ENCODE measurements at regions not wholly inside any gene's neighbourhood (a gene's known extent, or its start where the extent isn't known, plus 50 kb on each side); places are given as distances from the start of the nearest gene placed in this dataset.

DNA sequence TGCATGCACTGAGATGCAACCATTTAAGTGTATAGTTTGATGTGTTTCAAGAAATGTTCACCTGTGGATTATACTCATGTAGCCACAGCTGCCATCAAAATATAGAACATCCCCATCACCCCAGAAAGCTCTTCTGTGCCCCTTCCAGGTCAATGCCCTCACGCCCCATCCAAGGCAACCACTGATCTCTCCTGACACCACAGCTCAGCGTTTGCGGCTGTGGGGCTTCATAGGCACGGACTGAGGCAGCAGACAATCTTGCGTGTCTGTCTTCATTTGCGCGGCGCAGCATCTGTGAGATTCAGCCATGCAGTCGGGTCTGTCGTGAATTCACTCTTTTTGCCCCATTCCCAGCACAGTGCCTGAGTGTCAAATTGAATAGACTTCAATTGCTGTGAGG, 153.8 kb upstream of the UQCRFS1 start:
- no peak for DNase-seq (ENCODE audit: low read depth)
- TF ChIP-seq, protein P1, sequence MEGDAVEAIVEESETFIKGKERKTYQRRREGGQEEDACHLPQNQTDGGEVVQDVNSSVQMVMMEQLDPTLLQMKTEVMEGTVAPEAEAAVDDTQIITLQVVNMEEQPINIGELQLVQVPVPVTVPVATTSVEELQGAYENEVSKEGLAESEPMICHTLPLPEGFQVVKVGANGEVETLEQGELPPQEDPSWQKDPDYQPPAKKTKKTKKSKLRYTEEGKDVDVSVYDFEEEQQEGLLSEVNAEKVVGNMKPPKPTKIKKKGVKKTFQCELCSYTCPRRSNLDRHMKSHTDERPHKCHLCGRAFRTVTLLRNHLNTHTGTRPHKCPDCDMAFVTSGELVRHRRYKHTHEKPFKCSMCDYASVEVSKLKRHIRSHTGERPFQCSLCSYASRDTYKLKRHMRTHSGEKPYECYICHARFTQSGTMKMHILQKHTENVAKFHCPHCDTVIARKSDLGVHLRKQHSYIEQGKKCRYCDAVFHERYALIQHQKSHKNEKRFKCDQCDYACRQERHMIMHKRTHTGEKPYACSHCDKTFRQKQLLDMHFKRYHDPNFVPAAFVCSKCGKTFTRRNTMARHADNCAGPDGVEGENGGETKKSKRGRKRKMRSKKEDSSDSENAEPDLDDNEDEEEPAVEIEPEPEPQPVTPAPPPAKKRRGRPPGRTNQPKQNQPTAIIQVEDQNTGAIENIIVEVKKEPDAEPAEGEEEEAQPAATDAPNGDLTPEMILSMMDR (IDR thresholded peaks at IDR 0.05; ENCODE audit: low read depth, low read length, missing control alignments) = no peak

DNA sequence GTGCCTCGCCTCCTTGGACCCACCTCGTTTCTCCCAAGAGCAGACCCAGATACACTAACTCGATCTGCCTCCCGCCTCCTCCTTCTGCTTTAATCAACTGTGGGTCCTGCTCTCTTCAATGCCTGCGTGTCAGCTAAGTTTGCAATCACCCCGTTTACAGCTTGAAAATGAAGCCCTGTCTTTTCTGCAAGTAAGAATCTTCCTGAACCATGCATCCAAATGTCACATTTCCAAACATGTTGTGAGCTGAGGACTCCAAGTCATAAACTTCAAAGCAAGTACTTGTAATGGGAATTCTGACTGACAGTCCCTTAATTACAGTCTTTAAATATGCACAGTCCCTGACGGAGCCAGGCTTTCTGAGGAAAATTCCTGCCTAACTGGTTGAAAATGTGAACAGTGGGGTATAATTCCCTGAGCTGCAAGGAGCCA, 154.9 kb upstream of the UQCRFS1 start:
- no peak for DNase-seq (ENCODE audit: low read depth)
- TF ChIP-seq, protein P1 (IDR thresholded peaks at IDR 0.05; ENCODE audit: low read depth, low read length, missing control alignments) = no peak
- H3K4me3 ChIP-seq (ENCODE audit: low read depth, low read length) = no peak overlapping the region

More for the DNA sequence above, 153.8 kb upstream of the UQCRFS1 start:
- H3K4me3 ChIP-seq (ENCODE audit: low read depth, low read length) = no peak overlapping the region

DNA sequence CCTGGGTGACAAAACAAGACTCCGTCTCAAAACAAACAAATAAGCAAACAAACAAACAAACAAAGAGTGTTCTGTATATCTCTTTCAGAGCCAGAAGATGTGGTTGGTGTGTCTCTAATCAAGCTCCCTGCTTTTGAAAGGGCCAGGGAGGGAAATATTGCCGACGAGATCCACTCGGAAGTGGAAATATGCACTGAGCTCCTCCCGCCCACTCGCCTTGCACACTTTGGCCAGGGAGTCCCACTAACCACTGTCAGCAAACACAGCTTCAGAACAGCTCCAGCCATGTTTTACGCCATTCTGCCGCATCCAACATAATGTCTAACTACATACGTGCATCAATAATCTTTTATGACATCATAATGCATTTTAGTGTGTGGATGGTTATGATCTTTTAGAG, 155.5 kb upstream of the VSTM2B start:
- H3K4me3 ChIP-seq (ENCODE audit: low read depth, low read length) = no peak overlapping the region
- no peak for DNase-seq (ENCODE audit: low read depth)
- TF ChIP-seq, protein P1 (IDR thresholded peaks at IDR 0.05; ENCODE audit: low read depth, low read length, missing control alignments) = no peak

DNA sequence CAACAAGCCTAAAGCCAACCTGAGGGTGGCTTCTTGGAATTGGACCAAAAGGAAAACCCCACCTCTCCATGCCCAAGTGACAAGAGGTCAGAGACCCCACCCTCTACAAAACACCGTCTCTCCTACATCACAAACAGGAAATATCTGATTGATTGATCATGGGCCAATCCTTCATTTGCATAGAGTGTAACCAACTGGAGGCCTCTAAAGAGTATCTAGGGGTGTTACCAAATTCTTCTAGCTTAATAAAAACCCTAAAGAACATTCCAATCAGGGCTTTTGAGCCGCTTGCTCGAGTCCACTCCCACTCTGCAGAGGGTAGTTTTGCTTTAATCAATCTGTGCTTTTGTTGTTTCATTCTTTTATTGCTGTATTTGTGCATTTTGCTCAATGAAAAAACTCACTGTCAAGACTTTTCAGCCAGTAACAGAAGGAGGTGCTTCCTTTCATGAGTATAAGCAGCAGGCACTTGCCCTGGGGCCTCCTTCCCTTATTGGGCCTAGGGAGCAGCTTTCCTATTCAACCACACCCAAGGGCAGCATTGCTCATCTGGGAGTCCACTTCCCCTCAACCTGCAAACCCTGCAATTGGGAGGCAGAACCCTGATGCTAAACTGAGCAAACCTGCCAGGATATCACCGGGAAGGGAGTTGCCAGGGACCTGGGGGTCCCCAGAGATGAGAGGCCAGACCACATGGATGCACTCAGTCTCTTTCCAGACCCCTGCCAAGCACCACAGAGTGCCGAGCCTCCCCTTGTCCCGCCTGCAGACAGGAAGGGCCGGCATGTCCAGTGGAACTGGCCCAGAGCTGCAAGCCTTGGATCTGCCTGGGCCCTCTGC, 154.3 kb upstream of the VSTM2B start:
- no peak for DNase-seq (ENCODE audit: low read depth)
- H3K4me3 ChIP-seq (ENCODE audit: low read depth, low read length) = no peak overlapping the region
- TF ChIP-seq, protein P1 (IDR thresholded peaks at IDR 0.05; ENCODE audit: low read depth, low read length, missing control alignments) = no peak

DNA sequence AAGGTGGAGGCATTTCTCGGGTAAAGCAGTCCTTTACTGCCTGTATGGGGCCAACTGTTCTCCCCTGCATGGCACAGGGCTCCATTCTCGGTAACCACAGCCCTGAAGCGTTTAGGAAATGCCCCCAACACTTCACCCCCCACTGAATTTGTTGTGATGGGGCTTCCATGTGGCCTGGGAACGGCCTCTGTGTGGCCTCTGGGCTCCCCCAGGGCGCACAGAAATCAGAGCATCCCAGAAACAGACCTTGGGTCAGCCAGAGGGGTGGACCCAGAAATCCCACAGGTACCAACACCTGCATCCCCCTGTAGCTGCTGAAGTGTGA, 153.7 kb upstream of the VSTM2B start:
- DNase-seq (ENCODE audit: low read depth) = no peak
- H3K4me3 ChIP-seq (ENCODE audit: low read depth, low read length) = no peak overlapping the region
- TF ChIP-seq, protein P1 (IDR thresholded peaks at IDR 0.05; ENCODE audit: low read depth, low read length, missing control alignments) = no peak

DNA sequence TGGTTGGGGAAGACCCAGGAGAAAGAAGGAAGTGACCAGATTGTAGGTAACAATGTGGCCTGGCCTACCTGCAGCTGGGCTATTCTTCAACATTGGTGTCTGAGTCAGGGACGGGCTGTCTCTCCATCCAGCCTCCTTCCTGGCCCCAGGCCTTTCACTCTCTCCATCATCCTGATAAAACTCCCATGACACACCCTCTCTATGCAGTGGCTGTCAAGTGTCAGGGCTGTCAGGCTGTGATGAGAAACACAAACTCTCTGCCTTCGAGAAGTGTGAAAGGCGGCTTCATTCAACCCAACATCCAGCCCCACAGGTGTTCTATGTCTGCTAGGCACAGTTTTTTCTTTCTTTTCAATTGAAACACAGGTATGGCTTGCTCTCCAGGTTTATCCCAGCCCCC, 153.3 kb upstream of the VSTM2B start:
- H3K4me3 ChIP-seq (ENCODE audit: low read depth, low read length) = no peak overlapping the region
- TF ChIP-seq, protein P1 (IDR thresholded peaks at IDR 0.05; ENCODE audit: low read depth, low read length, missing control alignments) = no peak
- no peak for DNase-seq (ENCODE audit: low read depth)
